T1000 (cell line): ENCODE measurements at regions not wholly inside any gene's neighbourhood (a gene's known extent, or its start where the extent isn't known, plus 50 kb on each side); places are given as distances from the start of the nearest gene placed in this dataset.
"Not testable (repeated sequence)": the region's sequence is repeated elsewhere in the genome, so short reads cannot be mapped to it uniquely, and the experiment has no call there.

Source experiments
- DNase-seq: peaks from one replicate; lab custom pipeline; 2025; ENCODE audit warnings: mixed read lengths; lab: John Stamatoyannopoulos, UW

DNA sequence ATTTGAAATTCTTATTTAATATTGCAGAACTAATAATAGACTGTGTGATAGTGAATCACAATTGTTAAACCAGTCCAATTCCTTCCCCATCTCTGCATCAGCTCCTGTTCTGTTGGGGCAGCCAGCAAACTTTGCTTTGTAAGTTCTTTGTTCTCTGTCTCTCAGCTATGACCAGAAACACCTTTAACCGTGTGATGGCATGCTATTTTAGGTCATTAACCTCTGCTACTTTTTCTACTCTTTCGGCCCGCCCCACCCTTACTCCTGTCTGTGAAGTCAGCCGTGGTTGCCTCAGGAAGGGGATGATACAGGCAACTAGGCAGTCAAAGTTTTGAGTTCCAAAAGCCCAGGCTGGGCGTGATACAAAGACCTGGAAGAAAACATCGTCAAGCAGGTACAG, 51.3 kb upstream of the EGFL6 start:
- DNase-seq, result no peak

DNA sequence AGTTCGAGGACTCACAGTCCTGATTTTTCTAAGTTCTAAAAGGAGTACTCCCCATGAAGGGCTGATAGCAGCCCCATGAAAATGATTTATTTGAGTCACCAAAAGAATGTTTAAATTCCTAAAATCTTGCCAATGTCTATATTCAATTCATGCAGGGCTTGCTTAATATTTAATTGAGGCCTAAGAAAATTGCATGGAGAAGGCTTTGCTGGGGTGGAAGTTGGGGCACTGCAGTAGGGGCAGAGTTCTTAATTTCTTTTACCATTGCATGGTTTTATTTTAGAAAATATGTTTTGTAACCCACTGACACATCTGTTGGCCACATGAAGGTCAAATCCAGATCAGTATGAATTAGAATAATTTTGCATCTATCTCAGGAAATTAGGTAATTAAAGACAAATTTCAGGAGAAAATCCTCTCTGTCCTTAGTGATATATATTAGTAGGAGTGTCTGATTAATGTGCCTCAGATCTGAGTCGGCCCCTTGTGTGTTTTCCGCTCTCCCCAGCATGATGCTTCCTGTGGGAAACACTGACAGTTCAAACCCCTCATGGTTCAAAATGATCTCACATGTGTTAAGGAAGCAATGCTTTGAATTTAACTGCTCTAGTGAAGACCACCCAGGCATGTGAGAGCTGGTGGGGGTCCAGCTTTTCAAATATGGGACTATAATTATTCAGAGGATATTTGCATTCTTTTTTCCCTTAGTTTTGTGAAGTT, 54.0 kb upstream of the EGFL6 start:
- no peak for DNase-seq

DNA sequence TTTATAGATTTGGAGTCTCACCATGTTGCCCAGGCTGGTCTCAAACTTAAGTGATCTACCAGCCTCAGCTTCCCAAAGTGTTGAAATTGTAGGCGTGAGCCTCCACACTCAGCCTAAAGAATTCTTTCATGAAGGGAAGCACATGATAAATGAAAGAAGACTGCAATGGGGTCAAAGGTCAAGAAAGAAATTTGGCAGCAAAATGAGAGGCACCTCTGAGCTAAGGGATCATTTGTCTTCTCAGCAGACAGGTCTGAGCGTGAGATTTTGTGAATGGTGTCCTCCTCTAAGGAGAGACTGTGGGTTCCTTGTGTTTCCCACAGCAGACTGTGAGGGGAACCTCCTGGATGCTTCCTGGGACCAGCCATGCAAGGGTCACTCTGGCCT, 57.5 kb upstream of the EGFL6 start:
- no peak for DNase-seq

DNA sequence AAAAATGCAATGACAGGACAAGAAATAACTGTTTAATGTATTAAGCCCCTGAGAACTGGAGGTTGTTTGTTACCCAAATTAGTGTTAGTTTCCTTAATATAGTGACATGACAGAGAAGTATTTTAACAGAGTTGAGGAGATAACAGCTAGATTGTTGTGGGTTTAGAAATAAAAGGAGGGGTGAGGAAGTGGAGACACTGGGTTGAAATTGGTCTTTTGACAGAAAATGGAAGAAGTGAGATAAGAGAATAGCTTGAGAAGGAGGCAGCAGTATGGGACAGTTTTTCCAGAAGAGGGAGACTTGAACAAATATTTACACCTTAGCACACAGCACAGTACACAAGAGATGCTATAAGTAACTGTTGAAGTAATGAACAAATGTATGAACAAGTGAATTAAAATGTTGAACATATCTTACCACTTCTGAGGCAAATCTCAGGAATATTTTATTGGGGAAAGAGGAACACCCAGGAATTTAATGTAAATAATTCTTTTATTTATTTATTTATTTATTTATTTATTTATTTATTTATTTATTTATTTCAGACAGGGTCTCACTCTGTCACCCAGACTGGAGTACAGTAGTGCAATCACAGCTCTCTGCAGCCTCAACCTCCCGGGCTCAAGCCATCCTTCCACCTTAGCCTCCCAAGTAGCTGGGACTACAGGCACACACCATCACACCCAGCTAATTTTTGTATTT, 58.0 kb upstream of the EGFL6 start:
- no peak for DNase-seq

DNA sequence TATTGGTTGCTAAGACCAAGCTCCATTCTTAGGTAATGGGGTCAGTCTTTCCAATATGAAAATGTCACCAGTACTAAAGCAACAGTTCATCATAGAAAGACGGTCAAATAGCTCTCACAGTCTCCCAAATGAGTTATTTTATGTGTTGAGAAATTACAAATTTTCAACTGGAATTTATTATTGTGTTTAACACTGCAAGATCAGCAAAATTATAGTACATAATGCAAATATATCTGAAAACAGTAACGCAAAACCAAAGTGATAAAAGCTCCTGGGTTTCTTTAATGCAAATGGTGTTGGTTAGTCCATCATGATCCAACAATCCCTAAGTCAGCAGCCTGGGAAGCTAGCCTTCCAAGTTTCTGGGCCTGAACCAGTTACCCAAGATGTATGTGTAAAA, 61.5 kb upstream of the EGFL6 start:
- no peak for DNase-seq

DNA sequence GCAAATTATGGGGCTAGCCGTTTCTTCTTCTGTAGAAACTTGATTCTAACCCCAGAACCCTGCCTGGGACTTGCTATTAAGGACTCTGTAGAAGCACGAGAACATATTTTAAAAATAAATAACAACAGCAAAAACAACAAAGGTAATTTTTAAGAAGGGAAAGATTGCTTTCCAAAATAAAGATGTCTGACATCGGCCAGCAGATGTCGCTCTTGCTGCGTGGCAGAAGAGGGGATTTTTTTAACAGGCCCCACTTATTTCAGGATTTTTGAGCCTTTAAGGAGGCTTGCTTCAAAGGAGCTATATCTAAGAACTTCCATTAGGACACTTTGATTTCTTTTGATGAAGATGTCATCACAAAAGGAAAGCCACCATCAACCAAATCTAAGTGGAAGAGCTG, 62.8 kb upstream of the EGFL6 start:
- peak; percentile 3 for DNase-seq

DNA sequence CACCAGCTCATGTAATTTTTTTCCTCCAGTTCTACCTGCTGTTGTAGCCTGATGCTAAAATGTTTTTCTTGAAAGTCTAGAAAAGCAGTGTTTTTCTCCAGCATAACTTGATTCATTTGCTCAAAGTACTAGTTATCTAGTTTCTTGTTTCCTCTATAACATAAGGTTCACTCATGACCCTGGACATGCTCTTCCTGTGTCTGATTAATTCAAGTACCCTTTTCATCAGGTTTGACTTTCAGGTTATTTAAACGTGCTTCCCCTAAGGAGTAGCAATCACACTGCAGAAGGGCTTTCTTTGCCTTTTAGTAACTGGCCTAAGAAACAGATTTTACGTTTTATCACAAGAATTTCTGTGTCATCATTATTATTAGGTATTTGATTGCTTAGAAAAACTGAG, 66.8 kb upstream of the EGFL6 start:
- no peak for DNase-seq

DNA sequence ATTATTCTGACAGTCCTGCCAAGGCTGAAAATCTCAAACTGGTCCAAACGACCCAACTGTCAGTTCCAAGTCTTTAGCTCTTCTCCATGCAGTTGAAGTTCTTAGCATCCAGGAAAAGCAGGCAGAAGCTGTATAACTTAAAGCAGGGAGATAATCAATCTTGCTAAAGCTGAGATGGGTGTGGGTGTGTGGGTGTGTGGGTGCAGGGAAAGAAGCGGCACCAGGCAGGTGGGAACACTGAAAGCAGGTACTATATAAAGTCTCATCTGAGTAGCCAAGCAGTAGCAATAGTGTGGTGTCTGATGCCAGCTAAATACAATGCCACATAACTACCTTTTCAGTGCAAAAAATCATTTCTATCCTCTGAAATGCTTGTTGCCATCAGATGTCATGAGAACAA, 69.7 kb upstream of the EGFL6 start:
- no peak for DNase-seq

DNA sequence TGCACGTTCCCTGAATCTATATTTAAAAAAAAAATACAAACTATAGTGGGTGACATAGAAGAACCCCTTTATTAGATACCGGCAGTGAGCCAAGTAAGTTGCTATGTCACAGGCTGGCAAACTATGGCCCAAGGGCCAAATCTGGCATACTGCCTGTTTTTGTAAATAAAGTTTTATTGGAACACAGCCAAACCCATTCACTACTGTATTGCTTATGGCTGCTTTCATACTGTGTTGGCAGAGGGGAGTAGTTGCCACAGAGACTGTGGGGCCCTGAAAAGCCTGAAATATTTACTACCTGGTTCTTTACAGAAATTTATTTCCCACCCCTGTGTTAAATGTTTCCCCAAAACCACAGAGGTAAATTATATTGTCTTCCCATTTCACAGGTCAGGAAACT, 71.2 kb upstream of the EGFL6 start:
- DNase-seq, result no peak

DNA sequence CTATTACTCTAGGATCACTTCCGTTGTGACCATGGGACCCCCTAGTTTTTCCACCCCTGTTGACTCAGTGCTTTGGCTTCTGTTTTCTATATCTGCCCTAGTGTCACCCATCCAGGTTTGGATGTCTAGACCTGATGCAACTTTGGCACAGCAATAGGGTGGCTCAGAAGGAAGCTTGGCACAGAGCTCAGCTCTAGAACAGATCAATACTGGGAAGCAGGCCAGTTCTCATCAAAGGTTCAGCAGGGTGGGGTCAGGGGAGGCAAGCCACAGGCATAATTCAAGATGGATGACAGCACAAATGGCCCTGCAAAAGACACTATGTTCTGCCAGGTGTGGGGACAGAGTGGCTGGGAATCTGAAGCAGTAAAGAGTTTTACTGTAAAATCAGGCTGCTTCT, 74.2 kb upstream of the EGFL6 start:
- DNase-seq, result no peak

DNA sequence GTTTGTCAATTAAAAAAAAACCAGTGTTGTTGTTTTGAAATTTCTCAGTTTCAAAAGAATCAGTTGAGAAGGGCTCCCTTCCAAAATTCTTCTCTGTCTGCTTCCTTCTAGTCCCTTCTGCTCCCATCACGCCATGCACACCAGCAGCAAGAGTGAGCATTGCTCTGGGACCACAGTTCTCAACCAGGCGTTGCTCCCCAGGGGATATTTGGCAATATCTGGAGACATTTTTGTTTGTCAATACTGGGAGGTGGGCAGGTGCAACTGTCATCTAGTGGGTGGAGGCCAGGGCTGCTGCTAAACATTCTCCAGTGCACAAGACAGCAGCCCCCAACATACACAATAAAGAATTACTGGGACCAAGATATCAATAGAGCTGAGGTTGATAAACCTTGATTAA, 74.8 kb upstream of the EGFL6 start:
- no peak for DNase-seq

DNA sequence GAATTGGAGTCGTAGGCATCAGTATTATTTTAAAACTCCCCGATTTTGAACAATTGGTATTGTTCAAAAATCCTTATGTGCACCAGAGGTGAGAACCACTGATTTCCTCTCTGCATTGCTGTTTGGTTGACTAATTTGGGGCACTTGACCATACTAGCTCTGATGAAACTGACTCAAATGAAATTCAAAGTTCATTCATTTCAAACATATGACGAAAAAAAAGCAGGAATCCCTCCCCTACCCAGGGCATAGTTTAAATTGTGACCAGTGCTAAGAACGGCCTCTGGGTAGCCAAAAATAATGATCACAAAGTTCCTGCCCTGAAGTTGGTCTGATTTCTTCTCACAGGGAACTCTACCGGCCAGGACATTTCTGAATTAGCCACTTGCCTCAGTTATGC, 75.7 kb upstream of the EGFL6 start:
- DNase-seq, result no peak

DNA sequence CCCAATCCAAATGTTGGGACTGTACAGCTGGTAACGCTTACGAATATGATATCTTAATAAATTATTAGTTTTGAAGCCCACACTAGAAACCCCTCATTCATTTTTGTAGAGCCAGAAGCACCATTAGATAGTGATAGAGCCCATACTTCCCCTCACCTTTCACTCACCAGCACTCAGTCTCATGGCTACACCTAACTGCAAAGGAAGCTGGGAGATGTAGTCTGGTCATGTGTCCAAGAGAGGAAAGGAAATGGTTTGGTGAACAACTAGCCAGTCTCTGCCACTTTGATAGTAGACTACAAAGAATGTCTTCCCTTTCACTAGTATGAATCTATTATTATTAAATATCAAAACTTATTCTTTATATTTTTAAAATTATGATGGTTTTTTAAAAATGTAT, 77.1 kb upstream of the EGFL6 start:
- DNase-seq, result no peak

DNA sequence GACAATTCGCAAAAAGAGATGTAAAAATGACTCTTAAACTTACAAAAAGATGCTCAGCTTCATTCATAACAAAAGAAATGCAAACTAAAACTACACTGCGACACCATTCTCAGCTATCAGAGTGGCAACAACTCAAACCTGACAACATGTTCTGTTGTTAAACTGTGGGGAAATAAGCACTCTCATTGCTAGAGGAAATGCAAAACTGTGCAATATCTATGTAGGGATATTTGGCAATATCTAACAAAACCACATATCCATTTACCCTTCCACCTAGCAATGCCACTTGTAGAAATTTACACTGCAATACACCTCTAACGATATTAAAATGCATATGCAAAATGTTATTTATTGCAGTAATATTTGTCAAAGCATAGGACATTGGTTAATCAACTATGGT, 78.3 kb upstream of the EGFL6 start:
- DNase-seq, result no peak

DNA sequence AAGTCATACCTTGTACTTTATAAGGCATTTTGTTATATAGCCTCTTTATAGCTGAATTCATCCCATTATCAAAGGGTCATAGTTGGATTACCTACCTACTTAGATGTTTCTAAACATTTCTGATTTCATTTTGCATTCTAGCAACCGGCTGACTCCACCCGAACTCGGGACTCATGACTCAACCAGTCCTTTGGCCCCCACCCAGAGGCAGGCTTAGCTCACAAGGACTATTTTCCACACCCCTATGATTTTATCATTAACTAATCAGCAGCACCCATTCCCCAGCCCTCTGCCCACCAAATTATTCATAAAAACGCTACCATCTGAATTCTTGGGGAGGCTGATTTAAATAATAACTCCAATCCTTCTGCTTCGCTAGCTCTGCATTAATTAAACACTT, 79.9 kb upstream of the EGFL6 start:
- DNase-seq, result no peak

DNA sequence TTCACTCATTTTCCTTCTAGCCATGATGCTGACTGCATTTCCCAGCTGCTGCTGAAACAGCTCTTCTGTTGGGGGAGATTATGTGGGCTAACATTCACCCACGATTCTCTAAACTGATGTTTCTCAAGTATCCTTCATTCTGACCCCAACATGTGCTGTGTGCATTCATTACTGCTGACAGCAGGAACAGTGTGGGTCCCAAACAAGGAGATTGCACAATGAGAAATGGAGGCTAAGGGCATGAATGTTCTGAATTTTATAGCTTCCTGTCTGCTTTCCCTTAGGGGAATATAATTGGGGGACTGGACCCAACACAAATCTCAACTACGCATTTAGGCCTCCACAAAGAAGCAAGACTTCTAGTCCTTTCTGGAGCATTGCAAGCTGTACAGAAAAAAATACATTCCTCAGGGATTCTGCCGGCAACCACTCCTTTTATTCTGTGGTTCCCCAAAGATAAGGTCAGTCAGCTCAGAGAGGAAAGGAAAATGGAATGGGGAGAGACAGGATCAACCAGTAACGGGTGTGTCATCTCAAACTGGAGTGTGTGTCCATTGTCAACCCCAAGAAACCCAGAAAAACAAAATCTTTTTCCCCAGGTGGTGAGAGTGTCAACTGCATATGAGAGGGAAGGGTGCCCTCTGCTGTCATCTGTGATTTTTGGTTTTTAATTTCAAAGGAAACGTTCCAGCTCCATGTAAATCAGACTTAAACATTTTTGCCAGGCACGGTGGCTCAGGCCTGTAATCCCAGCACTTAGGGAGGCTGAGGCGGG, 81.5 kb upstream of the EGFL6 start:
- peak; percentile 2 for DNase-seq

DNA sequence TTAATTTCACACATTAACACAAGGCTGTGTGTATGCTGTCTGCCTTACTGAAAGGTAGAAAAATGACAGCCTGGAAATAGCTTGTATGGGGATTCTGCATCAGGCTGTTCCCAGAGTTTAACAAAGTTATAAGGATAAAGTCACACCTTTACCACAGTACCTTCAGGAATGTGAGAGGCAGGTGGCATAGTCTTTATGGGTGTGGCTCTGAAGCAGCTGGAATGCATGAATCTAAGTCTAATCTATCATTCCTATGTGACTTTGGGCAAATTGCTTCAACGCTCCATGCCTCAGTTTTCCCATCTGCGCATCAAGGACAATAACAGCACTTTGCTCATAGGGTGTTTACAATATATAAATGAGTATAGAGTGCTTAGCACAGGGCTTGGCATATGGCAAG, 84.2 kb upstream of the EGFL6 start:
- DNase-seq, result no peak

DNA sequence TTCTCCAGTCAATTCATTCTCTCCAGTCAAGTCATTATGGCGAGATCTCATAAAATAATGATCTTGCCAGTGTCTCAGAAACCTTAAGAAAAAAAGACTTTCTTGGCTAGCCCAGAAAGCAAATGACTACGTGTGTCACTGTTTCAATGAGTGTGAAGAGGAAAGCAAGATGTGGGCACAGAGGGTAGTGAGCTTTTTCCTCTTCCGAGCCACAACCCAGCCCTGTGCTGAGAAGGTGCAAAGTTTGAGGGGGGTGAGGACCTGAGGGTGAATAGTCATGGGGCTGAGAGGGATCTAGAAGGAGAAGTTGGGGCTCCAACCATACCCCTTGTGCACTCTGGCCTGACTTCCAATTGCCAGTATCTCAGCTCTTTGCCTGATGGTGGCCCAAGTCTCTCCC, 85.6 kb upstream of the EGFL6 start:
- no peak for DNase-seq

DNA sequence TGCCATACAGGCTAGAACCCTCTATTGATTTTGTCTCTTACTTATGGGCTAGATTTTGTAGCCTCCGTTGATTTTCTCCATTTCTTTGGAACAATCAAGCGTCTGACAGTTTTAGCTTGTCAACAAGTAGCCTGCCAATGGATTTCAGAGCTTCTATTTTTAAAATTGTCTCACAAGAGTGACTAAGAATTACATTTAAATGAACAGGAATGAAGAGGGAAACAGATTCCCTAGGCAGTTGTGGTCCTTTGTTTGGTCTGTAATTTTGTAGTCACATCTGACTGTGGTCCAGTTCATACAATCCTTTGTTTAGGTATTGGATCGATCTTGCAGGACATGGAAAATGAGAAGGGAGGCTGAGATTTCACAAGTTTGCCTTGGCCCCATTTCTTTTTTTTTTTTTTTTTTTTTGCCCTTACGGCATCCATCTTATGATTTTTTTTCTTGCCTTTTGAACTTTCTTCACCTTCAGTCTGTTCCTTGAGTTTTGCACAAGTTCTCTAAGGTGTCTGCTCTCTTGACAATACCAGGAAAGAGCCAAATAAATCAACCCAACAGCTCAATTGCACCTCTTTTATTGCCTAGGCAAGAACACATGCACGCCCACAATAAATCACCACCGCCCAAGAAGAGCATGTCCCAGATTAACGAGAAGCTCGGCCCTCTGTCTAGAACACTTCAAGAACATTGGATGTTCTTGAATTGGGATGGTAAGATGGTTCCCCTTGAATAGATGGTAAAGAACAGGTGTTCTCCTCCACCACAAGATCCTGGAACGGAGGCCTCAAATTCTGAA, 86.5 kb upstream of the EGFL6 start:
- DNase-seq, result no peak

DNA sequence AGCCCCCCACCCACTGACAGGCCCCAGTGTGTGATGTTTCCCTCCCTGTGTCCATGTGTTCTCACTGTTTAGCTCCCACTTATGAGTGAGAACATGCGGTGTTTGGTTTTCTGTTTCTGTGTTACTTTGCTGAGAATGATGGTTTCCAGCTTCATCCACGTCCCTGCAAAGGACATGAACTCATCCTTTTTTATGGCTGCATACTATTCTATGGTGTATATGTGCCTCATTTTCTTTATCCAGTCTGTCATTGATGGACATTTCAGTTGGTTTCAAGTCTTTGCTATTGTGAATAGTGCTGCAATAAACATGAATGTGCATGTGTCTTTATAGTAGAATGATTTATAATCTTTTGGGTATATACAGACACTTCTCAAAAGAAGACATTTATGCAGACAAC, 88.6 kb upstream of the EGFL6 start:
- DNase-seq, result not testable (repeated sequence)

DNA sequence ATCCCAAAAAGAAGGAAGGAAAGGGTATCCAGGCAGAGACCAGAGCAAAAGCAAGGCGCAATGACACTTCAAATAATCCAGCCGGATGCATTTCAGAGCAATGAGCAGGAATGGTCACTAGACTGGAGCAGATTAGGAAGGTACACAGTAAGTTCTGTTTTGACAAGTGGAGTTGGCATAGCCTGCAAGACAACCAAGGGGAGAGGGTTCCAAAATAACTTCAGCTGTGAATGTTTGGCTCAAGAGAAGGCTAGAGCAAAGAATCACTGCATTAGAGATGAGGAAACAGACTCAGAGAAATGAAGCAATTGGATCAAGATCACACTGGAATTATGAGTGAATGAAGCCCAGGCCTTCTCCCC, 90.0 kb upstream of the EGFL6 start:
- no peak for DNase-seq

DNA sequence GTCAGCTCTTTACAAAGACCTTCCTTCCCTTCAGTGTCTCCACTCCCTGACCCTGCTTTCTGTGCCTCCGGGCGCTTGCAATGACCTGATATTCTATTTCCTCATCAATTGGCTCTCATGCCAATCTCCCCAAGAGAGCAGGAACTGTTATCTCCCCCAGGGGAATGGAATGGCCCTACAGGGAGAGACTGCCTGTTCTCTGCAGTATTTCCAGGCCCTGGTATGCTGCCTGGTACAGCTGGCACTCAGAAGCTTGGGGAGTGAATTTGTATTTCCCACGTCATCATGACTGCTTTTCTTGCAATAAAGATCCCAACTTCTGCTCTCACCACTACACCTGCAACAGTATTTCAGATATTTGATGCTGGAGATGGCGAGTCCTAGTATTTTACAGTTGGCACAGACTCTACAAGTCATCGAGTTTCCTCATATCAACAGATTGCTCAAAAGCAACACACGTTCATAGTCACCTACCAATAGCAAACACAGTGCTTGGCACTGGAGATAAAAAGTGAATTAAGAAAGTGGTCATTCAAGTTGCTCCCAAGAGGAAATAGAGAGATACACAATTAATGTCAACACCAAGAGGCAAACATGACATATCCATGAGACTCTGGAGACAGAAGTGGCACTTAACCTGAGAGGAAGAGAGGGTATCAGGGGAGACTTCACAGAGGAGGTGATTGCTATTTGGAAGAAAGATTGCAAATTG, 90.5 kb upstream of the EGFL6 start:
- DNase-seq, result no peak
